Activated naive CD8-positive, alpha-beta T cell treated with anti-CD3 and anti-CD28 coated beads for 36 hours (primary cell): ENCODE measurements at regions not wholly inside any gene's neighbourhood (a gene's known extent, or its start where the extent isn't known, plus 50 kb on each side); places are given as distances from the start of the nearest gene placed in this dataset.

Experiments
- DNase-seq: peaks from one replicate; pipeline ENCODE4 v3.0.0; 2021
- H3K27ac Mint-ChIP-seq: one replicate; pipeline ENCODE4 v1.8.0; 2022; ENCODE audit warnings: mild to moderate bottlenecking, moderate library complexity, mixed read lengths
- H3K27me3 Mint-ChIP-seq: one replicate; pipeline ENCODE4 v1.8.0; 2022; ENCODE audit warnings: mild to moderate bottlenecking, mixed read lengths
- H3K36me3 Mint-ChIP-seq: one replicate; pipeline ENCODE4 v1.8.0; 2021; ENCODE audit warnings: mild to moderate bottlenecking, mixed read lengths
- H3K4me1 Mint-ChIP-seq: one replicate; pipeline ENCODE4 v1.8.0; 2021; ENCODE audit warnings: mixed read lengths
- H3K4me3 Mint-ChIP-seq: one replicate; pipeline ENCODE4 v1.8.0; 2022; ENCODE audit warnings: mild to moderate bottlenecking, moderate library complexity, mixed read lengths
- H3K9me3 Mint-ChIP-seq: one replicate; pipeline ENCODE4 v1.8.0; 2022; ENCODE audit warnings: mixed read lengths

DNA sequence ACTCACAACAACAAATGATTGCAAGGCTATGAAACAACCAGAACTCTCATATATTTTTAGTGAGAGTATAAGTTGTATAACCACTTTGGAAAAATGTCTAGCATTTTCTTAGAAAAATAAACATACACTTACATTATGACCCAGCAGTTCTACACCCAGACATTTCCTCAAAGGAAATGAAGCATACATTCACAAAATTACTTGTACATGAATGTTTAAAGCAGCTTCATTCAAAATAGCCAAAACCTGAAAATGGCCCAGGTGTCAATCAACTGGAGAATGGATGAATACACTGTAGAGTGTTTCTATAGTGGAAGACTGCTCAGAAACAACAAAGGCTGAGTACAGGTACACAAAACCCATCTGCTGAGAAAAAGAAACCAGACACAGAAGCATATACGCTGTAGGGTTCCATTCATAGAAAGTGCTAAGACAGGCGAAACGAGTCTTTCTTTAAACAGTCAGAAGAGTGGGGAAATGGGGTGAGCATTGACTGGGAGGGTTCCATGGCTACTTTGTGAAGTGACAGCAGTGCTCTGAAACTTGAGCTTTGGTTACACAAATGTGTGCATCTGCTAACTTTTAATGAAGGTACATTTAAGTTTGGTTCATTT is 799.0 kb downstream of the DCDC2C start:
- DNase-seq = no peak
- no peaks in the 10 kb centered on the region for H3K36me3 Mint-ChIP-seq
- H3K9me3 Mint-ChIP-seq = peaks cover 1% of the 10 kb centered on the region
- no peaks in the 10 kb centered on the region for H3K27me3 Mint-ChIP-seq
- no peak overlapping the region for H3K4me3 Mint-ChIP-seq
- H3K4me1 Mint-ChIP-seq = no peaks in the 10 kb centered on the region
- no peak overlapping the region for H3K27ac Mint-ChIP-seq

DNA sequence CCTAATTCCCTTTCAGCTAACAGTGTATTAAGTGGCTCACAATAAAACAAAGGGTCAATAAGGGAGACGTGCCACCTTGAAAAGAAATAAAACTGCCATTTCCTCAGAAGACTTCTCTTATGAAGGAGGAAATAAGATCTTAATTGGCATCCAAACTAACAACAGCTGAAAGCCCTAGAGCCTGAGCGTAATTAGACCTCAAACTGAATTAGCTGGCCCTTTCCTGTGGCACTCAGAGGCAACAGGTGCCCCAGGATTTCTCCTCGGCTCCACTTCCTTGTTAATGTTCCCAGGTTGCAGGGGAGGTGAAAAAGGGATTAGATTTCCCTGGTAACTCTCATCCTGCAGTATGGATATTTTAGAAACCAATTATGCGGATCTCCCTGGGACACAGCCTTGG is 804.3 kb downstream of the DCDC2C start:
- Mint-ChIP-seq H3K4me3 (no peak overlapping the region), H3K27me3 (no peaks in the 10 kb centered on the region), H3K36me3 (no peaks in the 10 kb centered on the region), H3K4me1 (no peaks in the 10 kb centered on the region), H3K27ac (no peak overlapping the region), H3K9me3 (peaks cover 8% of the 10 kb centered on the region)
- no peak for DNase-seq

DNA sequence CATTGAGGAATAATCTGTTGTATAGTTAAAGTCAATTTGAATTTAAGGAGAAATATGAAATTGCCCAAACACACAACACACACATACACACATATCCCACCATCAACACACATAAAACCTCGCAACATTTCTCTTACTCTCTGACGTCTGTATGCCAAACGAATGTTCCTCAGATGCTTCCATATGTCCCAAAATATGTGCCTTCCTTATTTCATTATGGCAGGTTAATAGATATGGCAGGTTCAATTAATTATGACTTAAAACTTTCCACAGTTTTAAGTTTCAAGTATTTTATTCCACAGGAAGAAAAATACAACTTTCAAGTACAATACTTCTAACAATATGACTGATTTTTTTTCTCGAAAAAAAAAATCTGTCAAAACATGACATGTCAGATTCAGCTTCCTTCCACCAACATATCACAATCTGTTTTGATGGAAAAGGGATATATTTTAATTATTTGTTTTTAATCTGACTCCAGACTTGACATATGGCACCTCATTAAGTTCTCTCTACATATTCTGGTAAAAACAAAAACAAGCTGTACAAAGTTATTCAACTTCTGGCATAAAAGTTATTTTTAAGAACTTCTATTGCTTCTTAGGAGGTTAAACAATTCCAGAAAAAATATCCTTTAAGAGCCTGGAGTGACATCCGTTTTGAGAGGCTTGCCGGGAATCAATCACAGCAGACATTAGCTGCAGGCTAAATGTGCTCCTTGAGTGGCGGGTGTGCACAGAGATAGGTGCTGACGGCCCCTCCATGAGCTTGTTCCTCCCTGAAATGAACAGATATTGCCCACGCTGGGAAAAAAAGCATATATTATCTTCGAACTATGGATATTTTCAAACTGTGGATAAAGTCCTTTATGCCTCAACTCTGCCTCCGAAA is 812.7 kb downstream of the DCDC2C start:
- Mint-ChIP-seq H3K4me1 (no peaks in the 10 kb centered on the region), H3K36me3 (no peaks in the 10 kb centered on the region), H3K9me3 (peaks cover 4% of the 10 kb centered on the region), H3K27me3 (no peaks in the 10 kb centered on the region), H3K4me3 (no peak overlapping the region), H3K27ac (no peak overlapping the region)
- DNase-seq = no peak

DNA sequence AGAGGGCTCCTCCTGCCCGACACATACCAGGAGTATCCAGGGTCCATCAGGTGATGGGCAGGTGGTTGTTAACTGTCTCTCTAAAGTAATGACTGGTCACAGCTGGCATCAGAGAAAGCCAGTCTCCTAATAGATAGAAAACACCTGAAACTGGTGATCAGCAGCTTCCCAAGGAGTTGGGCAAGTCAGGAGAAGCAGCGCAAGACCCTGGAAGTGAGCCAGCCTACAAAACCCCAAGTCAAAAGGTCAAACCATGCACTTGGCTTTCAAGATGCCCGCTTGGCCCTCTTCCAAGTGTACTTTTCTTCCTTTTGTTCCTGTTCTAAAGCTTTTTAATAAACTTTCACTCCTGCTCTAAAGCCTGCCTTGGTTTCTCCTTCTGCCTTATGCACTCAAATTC is 815.2 kb downstream of the DCDC2C start:
- no peaks in the 10 kb centered on the region for H3K4me1 Mint-ChIP-seq
- no peak overlapping the region for H3K4me3 Mint-ChIP-seq
- no peak for DNase-seq
- no peak overlapping the region for H3K27ac Mint-ChIP-seq
- H3K36me3 Mint-ChIP-seq = no peaks in the 10 kb centered on the region
- H3K9me3 Mint-ChIP-seq = no peaks in the 10 kb centered on the region
- no peaks in the 10 kb centered on the region for H3K27me3 Mint-ChIP-seq

DNA sequence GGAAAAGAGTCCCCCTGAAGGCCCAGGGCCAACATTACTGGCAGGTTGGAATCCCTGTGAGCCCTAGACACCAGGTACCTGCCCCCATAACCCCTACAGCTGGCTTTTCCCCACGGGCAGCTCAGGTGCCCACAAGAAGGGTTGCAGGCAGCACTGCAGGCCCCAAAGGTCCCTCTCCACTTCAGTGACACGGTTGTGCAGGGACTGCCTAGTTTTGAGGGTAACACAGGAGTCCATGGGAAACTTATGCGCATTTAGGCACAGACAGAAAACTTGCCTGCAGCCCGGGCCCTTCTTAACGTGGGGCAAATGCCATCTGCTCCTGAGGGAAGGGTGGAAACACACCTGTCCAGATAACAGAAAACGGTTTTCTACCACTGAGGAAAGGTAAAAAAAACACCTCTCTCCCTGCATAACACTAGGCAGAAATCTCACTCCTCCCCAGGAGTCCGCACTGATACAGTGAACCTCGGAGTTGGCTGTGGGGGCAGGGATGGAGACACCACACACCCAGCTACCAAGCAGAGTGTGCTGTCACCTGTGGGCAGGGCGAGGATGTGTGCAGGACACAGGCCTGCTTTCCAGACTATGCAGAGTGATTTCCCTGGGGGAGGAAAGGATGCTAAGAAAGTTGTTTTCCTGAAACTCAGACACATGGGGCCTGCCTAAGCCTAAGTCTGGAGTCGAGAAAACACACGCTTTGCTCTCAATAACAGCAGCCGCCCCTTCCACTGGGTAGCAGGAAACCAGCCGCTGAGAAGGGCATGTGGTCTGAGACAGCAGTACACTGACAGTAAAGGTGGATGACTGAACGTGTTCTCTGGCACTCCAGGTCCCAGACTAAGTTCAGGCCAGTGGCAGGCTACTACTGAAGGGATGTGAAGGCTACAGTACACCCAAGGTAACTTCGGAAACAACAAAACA is 819.4 kb downstream of the DCDC2C start:
- no peak for DNase-seq
- Mint-ChIP-seq H3K36me3 (no peaks in the 10 kb centered on the region), H3K4me3 (no peak overlapping the region), H3K27ac (no peak overlapping the region), H3K27me3 (no peaks in the 10 kb centered on the region), H3K9me3 (no peaks in the 10 kb centered on the region), H3K4me1 (no peaks in the 10 kb centered on the region)

DNA sequence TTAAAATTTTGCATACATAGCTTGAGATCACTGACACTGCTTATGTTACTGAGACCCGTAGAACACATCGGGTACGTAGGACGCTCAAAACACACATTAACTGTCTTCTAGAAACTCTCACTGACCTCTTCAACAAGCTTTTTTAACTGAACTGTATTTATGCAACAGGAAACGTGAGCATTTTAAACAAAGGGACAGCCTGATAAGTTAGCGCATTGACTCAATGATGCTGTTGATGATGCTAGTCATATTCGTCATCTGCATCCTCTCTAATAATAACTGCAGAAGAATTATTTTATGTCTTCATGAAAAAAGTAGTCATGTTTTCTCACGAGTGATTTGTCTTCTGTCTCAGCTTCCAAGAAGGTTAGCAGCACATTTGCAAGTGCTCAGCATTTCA is 824.0 kb downstream of the DCDC2C start:
- H3K36me3 Mint-ChIP-seq = no peaks in the 10 kb centered on the region
- no peaks in the 10 kb centered on the region for H3K4me1 Mint-ChIP-seq
- DNase-seq = no peak
- H3K4me3 Mint-ChIP-seq = no peak overlapping the region
- no peaks in the 10 kb centered on the region for H3K9me3 Mint-ChIP-seq
- no peaks in the 10 kb centered on the region for H3K27me3 Mint-ChIP-seq
- no peak overlapping the region for H3K27ac Mint-ChIP-seq

DNA sequence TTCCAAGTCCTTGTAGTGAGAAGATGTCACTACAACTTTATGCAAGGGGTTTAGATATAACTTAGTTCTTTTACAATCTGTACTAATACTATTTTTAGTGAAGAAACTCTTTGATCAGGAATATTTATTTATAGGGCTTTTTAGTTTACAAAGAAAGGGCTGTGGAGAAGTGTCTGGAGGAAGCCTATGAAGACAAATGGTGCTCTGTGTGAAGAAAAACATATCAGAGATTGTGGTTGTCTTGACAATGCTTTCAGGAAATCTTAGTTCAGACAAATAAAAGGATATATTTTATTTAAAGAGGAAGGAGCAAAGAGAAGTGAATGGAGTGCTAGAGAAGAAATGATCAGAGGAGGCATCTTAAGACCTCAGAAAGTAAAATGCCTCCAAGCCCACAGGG is 824.9 kb downstream of the DCDC2C start:
- no peaks in the 10 kb centered on the region for H3K9me3 Mint-ChIP-seq
- no peak overlapping the region for H3K4me3 Mint-ChIP-seq
- H3K27me3 Mint-ChIP-seq = no peaks in the 10 kb centered on the region
- no peaks in the 10 kb centered on the region for H3K4me1 Mint-ChIP-seq
- DNase-seq = no peak
- H3K27ac Mint-ChIP-seq = no peak overlapping the region
- H3K36me3 Mint-ChIP-seq = no peaks in the 10 kb centered on the region

DNA sequence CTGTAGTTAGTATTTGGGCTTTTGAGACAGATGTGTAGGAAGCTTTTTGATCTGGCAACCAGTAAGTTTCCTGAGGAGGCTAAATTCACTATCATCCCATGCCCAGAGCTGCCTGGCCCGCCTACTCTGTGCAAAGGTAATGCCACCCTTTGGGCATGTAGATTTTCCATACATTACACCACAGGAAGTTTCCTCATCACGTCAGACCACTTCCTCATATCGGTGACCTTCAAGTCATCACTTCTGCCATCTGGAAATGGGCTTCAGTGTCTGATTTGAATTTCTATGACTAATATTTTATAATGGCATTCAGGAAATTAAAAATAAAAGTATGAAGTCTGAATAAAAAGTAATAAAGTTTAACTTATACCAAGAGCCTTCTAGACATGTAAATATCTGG is 825.4 kb downstream of the DCDC2C start:
- no peak overlapping the region for H3K27ac Mint-ChIP-seq
- H3K9me3 Mint-ChIP-seq = no peaks in the 10 kb centered on the region

DNA sequence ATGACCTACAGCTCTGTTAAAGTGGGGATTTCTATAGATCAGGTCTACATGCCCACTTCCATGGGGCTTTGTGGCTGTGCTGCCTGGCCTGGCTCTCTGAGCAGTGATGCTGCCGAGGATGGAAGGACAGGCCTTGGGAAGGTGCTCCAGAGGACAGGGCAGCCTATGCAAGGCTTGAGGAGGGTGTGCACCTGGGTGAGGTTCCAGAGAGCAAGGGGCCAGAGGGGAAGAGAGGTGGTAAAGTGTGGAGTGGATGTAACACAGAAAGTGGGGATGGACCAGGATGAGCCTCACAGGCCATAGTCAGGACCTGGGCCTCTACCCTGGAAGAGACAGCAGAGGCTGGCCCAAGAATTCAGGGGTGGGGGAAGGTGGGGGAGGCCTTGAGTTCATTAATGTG is 826.4 kb downstream of the DCDC2C start:
- no peak for DNase-seq
- Mint-ChIP-seq H3K27me3 (no peaks in the 10 kb centered on the region), H3K4me1 (no peaks in the 10 kb centered on the region), H3K27ac (no peak overlapping the region), H3K36me3 (no peaks in the 10 kb centered on the region), H3K9me3 (no peaks in the 10 kb centered on the region), H3K4me3 (no peak overlapping the region)

More for the DNA sequence above, 825.4 kb downstream of the DCDC2C start:
- DNase-seq = no peak
- Mint-ChIP-seq H3K4me1 (no peaks in the 10 kb centered on the region), H3K27me3 (no peaks in the 10 kb centered on the region), H3K4me3 (no peak overlapping the region), H3K36me3 (no peaks in the 10 kb centered on the region)

DNA sequence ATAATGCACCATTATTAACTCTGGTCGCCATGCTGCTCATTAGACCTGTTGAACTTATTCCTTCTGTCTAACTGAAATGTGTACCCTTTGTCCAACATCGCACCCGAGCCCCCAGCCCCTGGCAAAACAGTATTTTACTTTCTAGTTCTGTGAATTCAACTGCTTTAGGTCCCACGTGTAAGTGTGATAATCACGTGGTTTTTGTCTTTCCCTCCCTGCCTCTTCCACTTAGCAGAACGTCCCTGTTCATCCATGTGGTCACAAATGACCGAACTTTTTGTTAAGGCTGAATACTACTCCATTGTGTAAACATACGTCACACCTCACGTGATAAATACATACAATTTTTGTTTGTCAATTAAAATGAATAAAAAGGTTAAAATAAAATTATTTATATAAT is 826.9 kb downstream of the DCDC2C start:
- Mint-ChIP-seq H3K4me3 (no peak overlapping the region), H3K27ac (no peak overlapping the region), H3K4me1 (no peaks in the 10 kb centered on the region), H3K36me3 (no peaks in the 10 kb centered on the region), H3K27me3 (no peaks in the 10 kb centered on the region), H3K9me3 (no peaks in the 10 kb centered on the region)
- no peak for DNase-seq

DNA sequence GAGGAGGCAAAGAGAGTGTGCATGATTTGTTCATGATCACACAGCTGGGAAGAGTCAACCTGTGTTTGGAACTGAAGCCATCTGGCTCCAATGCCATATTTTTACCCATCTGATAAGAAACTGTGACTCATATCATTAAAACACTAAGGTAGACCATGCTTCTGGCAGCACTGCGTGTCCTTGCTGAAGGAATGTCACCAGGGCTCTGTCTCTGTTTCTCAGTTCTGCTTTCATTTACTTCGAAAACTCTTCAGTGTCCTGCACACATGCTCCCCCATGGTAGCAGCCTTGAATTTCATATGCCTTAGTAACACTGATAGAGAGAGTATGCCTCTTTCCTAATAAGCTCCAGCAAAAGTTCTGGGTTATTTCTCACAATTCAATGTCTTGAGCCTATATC is 830.4 kb downstream of the DCDC2C start:
- no peaks in the 10 kb centered on the region for H3K36me3 Mint-ChIP-seq

DNA sequence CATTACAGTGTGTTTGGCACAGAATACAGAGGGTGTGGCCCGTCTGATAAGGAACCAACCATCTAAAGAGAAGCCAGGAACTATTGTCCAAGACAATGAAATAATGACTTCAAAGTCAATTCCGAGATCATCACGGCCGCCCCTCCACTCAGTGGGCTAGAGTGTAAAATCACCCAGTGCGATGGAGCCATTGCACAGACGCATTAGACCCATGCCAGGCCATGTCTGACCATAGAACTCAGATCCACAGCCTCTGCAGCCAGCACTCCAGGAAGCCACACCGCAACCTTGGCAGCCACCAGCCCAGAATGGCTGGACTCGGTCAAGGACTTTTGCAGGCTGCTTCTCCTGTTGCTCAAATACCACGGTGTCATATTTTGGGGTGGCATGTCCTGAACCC is 835.7 kb downstream of the DCDC2C start:
- no peaks in the 10 kb centered on the region for H3K36me3 Mint-ChIP-seq
- H3K4me3 Mint-ChIP-seq = no peak overlapping the region
- no peaks in the 10 kb centered on the region for H3K27me3 Mint-ChIP-seq
- H3K9me3 Mint-ChIP-seq = peaks cover 5% of the 10 kb centered on the region
- no peak for DNase-seq
- no peaks in the 10 kb centered on the region for H3K4me1 Mint-ChIP-seq
- no peak overlapping the region for H3K27ac Mint-ChIP-seq

More for the DNA sequence above, 830.4 kb downstream of the DCDC2C start:
- H3K4me1 Mint-ChIP-seq = no peaks in the 10 kb centered on the region
- no peaks in the 10 kb centered on the region for H3K27me3 Mint-ChIP-seq
- no peak overlapping the region for H3K4me3 Mint-ChIP-seq
- H3K9me3 Mint-ChIP-seq = no peaks in the 10 kb centered on the region
- no peak overlapping the region for H3K27ac Mint-ChIP-seq
- no peak for DNase-seq

DNA sequence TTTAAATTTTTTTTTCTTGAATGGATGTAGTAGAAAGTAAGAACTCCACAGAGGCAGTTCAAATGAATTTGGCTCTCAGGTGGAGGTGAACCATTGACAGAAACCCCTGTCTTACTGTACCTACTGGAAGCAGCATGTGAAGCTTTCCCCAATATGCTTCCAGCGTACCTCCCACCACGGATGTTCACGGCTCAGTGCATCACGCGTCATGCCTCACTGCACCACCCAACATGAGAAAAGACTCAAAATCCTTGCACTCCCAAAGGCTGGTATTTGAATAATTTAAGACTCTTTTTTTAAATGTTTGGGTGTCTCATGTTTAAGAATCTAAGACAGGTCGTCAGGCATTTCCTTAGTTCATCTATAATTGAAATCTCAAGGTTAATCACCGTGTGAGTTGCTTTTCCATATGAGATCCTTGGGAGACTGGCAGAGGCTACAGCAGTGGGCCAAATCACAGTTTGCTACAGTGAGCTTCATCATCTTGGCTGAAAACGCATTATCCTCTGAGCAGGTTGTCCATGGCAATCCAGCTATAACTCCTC is 846.4 kb downstream of the DCDC2C start:
- H3K4me3 Mint-ChIP-seq = no peak overlapping the region
- H3K27ac Mint-ChIP-seq = no peak overlapping the region
- no peaks in the 10 kb centered on the region for H3K4me1 Mint-ChIP-seq
- H3K36me3 Mint-ChIP-seq = no peaks in the 10 kb centered on the region
- no peaks in the 10 kb centered on the region for H3K27me3 Mint-ChIP-seq
- peaks cover 2% of the 10 kb centered on the region for H3K9me3 Mint-ChIP-seq
- DNase-seq = no peak

DNA sequence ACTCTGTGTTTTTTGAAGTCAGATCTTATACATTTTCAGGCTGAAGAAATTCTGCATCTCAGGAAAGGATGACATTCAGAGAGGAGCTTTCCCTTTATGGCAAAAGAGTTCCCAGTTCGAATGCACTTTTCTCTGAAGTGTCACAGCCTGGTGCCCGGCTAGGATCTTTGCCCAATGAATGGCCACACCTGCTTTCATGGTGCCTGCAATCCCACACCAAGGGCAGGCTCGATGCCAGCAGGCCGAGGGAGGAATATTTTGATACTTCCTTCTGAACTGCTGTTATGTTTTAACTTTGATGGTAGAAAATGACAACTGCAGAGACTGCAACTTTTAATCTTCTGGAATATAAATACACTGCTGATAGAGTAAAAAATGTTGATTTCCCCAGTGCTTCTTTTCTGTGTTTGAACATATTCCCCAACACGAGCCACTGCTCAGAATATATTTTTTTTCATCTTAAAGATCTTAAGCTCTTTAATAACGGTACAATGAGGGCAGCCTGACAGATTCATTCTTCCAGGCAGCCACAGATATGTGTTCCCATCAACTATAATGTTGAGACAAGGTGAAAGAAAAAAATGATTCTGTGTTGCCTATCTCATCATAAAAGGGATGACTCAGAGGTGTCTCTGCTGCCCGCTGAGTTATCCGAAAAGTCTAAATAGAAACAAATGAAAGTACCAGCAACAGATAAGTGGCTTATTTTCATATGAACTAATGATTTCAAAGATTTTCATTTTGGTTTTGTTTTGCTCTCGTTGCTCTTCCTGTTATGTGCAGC is 848.5 kb downstream of the DCDC2C start:
- Mint-ChIP-seq H3K4me1 (no peaks in the 10 kb centered on the region), H3K36me3 (no peaks in the 10 kb centered on the region), H3K27me3 (no peaks in the 10 kb centered on the region), H3K4me3 (no peak overlapping the region), H3K27ac (no peak overlapping the region), H3K9me3 (peaks cover 1% of the 10 kb centered on the region)
- no peak for DNase-seq
